ENCODE measurements at regions not wholly inside any gene's neighbourhood (a gene's known extent, or its start where the extent isn't known, plus 50 kb on each side); places are given as distances from the start of the nearest gene placed in this dataset.

DNA sequence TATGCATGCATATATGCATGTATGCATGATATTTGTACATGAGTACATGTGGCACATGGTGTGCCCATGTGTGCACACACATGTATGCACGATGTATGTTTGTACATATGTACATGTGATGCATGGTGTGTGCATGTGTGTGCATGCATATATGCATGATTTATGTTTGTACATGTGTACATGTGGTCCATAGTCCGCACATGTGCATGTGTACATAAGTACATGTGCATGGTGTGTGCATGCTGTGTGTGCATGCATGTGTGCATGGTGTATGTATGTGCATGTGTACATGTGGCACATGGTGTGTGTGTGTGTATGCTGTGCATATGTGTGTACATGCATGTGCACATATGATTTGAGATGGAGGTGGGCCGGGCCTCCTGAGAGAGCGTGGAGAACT, 384.2 kb downstream of the TYW1 start:
- Histone ChIP-seq H3K27me3 (ENCODE audit: control insufficient read depth, low read length) (no peaks in the 10 kb centered on the region), H3K9me3 (ENCODE audit: control insufficient read depth, insufficient read depth, low read length) (peaks cover 10% of the 10 kb centered on the region; the same call in 1 of the 2 replicates), H3F3A (ENCODE audit: control insufficient read depth, insufficient read depth) (peaks cover 6% of the 10 kb centered on the region; the same call in 1 of the 2 replicates), H3K4me1 (ENCODE audit: control insufficient read depth, low read length) (no peaks in the 10 kb centered on the region), H3K27ac (ENCODE audit: low read depth, low read length) (no peak overlapping the region), H3K4me3 (ENCODE audit: low read length) (no peak overlapping the region), H3K9me2 (replicated peaks; ENCODE audit: control insufficient read depth, low read length) (no peaks in the 10 kb centered on the region), H3K79me2 (ENCODE audit: control insufficient read depth, low read length) (no peaks in the 10 kb centered on the region), H4K20me1 (ENCODE audit: control insufficient read depth, insufficient read depth, low read depth, low read length) (no peaks in the 10 kb centered on the region), H3K4me2 (ENCODE audit: low read length) (no peak overlapping the region), H3K36me3 (ENCODE audit: control insufficient read depth, low read length) (no peaks in the 10 kb centered on the region)
- TF ChIP-seq, protein P1, sequence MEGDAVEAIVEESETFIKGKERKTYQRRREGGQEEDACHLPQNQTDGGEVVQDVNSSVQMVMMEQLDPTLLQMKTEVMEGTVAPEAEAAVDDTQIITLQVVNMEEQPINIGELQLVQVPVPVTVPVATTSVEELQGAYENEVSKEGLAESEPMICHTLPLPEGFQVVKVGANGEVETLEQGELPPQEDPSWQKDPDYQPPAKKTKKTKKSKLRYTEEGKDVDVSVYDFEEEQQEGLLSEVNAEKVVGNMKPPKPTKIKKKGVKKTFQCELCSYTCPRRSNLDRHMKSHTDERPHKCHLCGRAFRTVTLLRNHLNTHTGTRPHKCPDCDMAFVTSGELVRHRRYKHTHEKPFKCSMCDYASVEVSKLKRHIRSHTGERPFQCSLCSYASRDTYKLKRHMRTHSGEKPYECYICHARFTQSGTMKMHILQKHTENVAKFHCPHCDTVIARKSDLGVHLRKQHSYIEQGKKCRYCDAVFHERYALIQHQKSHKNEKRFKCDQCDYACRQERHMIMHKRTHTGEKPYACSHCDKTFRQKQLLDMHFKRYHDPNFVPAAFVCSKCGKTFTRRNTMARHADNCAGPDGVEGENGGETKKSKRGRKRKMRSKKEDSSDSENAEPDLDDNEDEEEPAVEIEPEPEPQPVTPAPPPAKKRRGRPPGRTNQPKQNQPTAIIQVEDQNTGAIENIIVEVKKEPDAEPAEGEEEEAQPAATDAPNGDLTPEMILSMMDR (IDR thresholded peaks at IDR 0.05; ENCODE audit: low read depth, low read length, poor library complexity, severe bottlenecking) = no peak
- no peak for TF ChIP-seq EZH2phosphoT487 (IDR thresholded peaks at IDR 0.05; ENCODE audit: borderline replicate concordance, low read length)

DNA sequence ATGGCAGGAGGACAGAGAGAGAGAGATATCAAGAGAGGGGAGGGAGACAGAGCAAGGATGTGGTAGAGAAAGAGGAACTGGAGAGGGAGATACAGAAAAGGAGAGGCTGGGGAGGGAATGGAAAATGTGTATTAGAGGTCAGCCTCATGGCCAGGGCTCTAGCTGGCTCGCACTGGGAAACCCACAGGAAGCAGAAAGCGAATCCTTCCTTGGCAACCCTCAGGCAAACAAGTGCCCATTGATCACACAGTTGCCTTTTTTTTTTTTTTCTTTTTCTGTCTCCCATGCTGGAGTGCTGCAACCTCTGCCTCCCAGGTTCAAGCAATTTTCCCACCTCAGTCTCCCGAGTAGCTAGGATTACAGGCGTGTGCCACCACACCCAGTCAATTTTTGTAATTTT, 391.2 kb downstream of the TYW1 start:
- Histone ChIP-seq H3K36me3 (ENCODE audit: control insufficient read depth, low read length) (no peaks in the 10 kb centered on the region), H3K9me2 (replicated peaks; ENCODE audit: control insufficient read depth, low read length) (no peaks in the 10 kb centered on the region), H3K4me3 (ENCODE audit: low read length) (no peak overlapping the region), H4K20me1 (ENCODE audit: control insufficient read depth, insufficient read depth, low read depth, low read length) (no peaks in the 10 kb centered on the region), H3K79me2 (ENCODE audit: control insufficient read depth, low read length) (no peaks in the 10 kb centered on the region), H3K9me3 (ENCODE audit: control insufficient read depth, insufficient read depth, low read length) (no peaks in the 10 kb centered on the region), H3K27ac (ENCODE audit: low read depth, low read length) (no peak overlapping the region), H3K4me2 (ENCODE audit: low read length) (no peak overlapping the region), H3K27me3 (ENCODE audit: control insufficient read depth, low read length) (no peaks in the 10 kb centered on the region), H3F3A (ENCODE audit: control insufficient read depth, insufficient read depth) (no peaks in the 10 kb centered on the region), H3K4me1 (ENCODE audit: control insufficient read depth, low read length) (no peaks in the 10 kb centered on the region)
- no peak for TF ChIP-seq EZH2phosphoT487 (IDR thresholded peaks at IDR 0.05; ENCODE audit: borderline replicate concordance, low read length)
- TF ChIP-seq, protein P1 (IDR thresholded peaks at IDR 0.05; ENCODE audit: low read depth, low read length, poor library complexity, severe bottlenecking) = no peak

DNA sequence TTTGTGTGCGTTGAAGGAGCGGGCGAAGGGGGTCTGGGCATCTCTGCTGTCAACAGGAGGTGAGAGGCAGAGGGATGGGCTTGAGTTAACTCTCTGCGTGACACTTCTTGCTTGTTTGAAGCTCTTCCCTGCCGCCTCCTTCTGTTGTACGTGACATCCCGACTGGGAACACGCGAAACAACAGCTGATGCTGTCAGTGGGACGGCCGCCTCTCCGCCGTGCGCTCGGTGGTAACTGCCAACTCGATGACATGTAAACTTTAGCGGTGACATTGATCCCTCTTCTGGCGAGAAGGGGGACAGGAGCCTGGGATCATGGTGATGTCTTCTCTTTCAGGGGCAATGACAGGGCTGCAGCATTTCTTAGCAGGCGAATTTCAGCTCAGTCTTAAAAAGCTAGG, 394.5 kb downstream of the TYW1 start:
- Histone ChIP-seq H3K36me3 (ENCODE audit: control insufficient read depth, low read length) (no peaks in the 10 kb centered on the region), H3K4me3 (ENCODE audit: low read length) (no peak overlapping the region), H3K9me3 (ENCODE audit: control insufficient read depth, insufficient read depth, low read length) (no peaks in the 10 kb centered on the region), H3F3A (ENCODE audit: control insufficient read depth, insufficient read depth) (no peaks in the 10 kb centered on the region), H3K27me3 (ENCODE audit: control insufficient read depth, low read length) (no peaks in the 10 kb centered on the region), H3K9me2 (replicated peaks; ENCODE audit: control insufficient read depth, low read length) (no peaks in the 10 kb centered on the region), H3K4me1 (ENCODE audit: control insufficient read depth, low read length) (no peaks in the 10 kb centered on the region), H3K79me2 (ENCODE audit: control insufficient read depth, low read length) (no peaks in the 10 kb centered on the region), H3K4me2 (ENCODE audit: low read length) (no peak overlapping the region), H4K20me1 (ENCODE audit: control insufficient read depth, insufficient read depth, low read depth, low read length) (no peaks in the 10 kb centered on the region), H3K27ac (ENCODE audit: low read depth, low read length) (no peak overlapping the region)
- TF ChIP-seq EZH2phosphoT487 (IDR thresholded peaks at IDR 0.05; ENCODE audit: borderline replicate concordance, low read length) = no peak
- TF ChIP-seq, protein P1 (IDR thresholded peaks at IDR 0.05; ENCODE audit: low read depth, low read length, poor library complexity, severe bottlenecking) = no peak

Data from DOHH2 (cell line).